Lower leg skin (tissue), 3 donors: ENCODE measurements at regions not wholly inside any gene's neighbourhood (a gene's known extent, or its start where the extent isn't known, plus 50 kb on each side); places are given as distances from the start of the nearest gene placed in this dataset.

Source experiments
- CTCF ChIP-seq, 3 donors: fragments of 450-650 bp; IDR thresholded peaks; one replicate each; pipeline ENCODE4 v1.5.1; 2016; ENCODE audit warnings: antibody characterized with exemption in 3 of 3, mild to moderate bottlenecking in 3 of 3, moderate library complexity in 2 of 3
- POLR2A ChIP-seq, 2 donors: fragments of 450-650 bp; IDR thresholded peaks; one replicate each; pipeline ENCODE4 v1.6.1; 2016 to 2017; ENCODE audit warnings: antibody characterized with exemption in 2 of 2, mild to moderate bottlenecking in 1 of 2, moderate library complexity in 1 of 2

- TF ChIP-seq POLR2A (IDR thresholded peaks at IDR 0.05), result no peak
- no peak for TF ChIP-seq CTCF (IDR thresholded peaks at IDR 0.05)
Observed at GRCh38 chr3:72120039-72120438, 335.1 kb upstream of the PROK2 start.
